Neural progenitor cell (in vitro differentiated cells): ENCODE measurements at regions not wholly inside any gene's neighbourhood (a gene's known extent, or its start where the extent isn't known, plus 50 kb on each side); places are given as distances from the start of the nearest gene placed in this dataset.

Experiments used
- DNase-seq: peaks from one replicate; pipeline ENCODE4 v3.0.0-alpha.2; 2016; ENCODE audit warnings: low spot score
- H2AFZ ChIP-seq: fragments of 200-600 bp; sonication (generic); replicated peaks from 2 replicates; pipeline ENCODE4 v1.6.1; 2016; ENCODE audit warnings: antibody characterized with exemption
- H3F3A ChIP-seq: fragments of 200-600 bp; sonication (generic); 2 replicates; pipeline ENCODE4 v1.6.1; 2016; ENCODE audit warnings: antibody characterized with exemption, low read depth
- H3K27ac ChIP-seq: fragments of 200-600 bp; sonication (generic); 2 replicates; pipeline ENCODE4 v1.5.1; 2016; ENCODE audit warnings: mild to moderate bottlenecking
- H3K27me3 ChIP-seq: fragments of 200-600 bp; sonication (generic); 2 replicates; pipeline ENCODE4 v1.6.1; 2016; ENCODE audit warnings: mild to moderate bottlenecking, moderate library complexity
- H3K36me3 ChIP-seq: fragments of 200-600 bp; sonication (generic); 2 replicates; pipeline ENCODE4 v1.5.1; 2016
- H3K4me1 ChIP-seq: fragments of 200-600 bp; sonication (generic); 2 replicates; pipeline ENCODE4 v1.6.1; 2016; ENCODE audit warnings: mixed run types
- H3K4me2 ChIP-seq: fragments of 200-600 bp; sonication (generic); 2 replicates; pipeline ENCODE4 v1.6.1; 2016
- H3K4me3 ChIP-seq: fragments of 200-600 bp; sonication (generic); 2 replicates; pipeline ENCODE4 v1.5.1; 2016
- H3K79me2 ChIP-seq: fragments of 200-600 bp; sonication (generic); 2 replicates; pipeline ENCODE4 v1.6.1; 2016; ENCODE audit warnings: low read depth
- H3K9ac ChIP-seq: fragments of 200-600 bp; sonication (generic); 2 replicates; pipeline ENCODE4 v1.6.1; 2016
- H3K9me3 ChIP-seq: fragments of 200-600 bp; sonication (generic); 2 replicates; pipeline ENCODE4 v1.5.1; 2016; ENCODE audit warnings: low read depth
- H4K20me1 ChIP-seq: fragments of 200-600 bp; sonication (generic); 2 replicates; pipeline ENCODE4 v1.6.1; 2016; ENCODE audit warnings: low read depth
- H3K27ac Mint-ChIP-seq: 3 replicates; pipeline ENCODE4 v1.8.0; 2021; ENCODE audit warnings: mixed read lengths
- H3K27me3 Mint-ChIP-seq: 2 replicates; pipeline ENCODE4 v1.8.0; 2022; ENCODE audit warnings: low read depth, mild to moderate bottlenecking, inconsistent platforms, moderate library complexity, mixed read lengths; ENCODE audit not compliant: insufficient read depth
- H3K36me3 Mint-ChIP-seq: 3 replicates; pipeline ENCODE4 v1.8.0; 2021; ENCODE audit warnings: mixed read lengths
- H3K4me1 Mint-ChIP-seq: 3 replicates; pipeline ENCODE4 v1.8.0; 2021; ENCODE audit warnings: mixed read lengths
- H3K4me3 Mint-ChIP-seq: 3 replicates; pipeline ENCODE4 v1.8.0; 2021; ENCODE audit warnings: mild to moderate bottlenecking, moderate library complexity, mixed read lengths
- H3K9me3 Mint-ChIP-seq: 3 replicates; pipeline ENCODE4 v1.8.0; 2020; ENCODE audit warnings: mixed read lengths
- CTCF ChIP-seq: fragments of 200-600 bp; sonication (generic); IDR thresholded peaks from 2 replicates; pipeline ENCODE4 v1.5.1; 2017; ENCODE audit warnings: antibody characterized with exemption, mild to moderate bottlenecking
- EZH2 ChIP-seq: fragments of 200-600 bp; sonication (generic); IDR thresholded peaks from 2 replicates; pipeline ENCODE4 v1.6.1; 2017; ENCODE audit warnings: antibody characterized with exemption, mild to moderate bottlenecking, moderate library complexity
- EZH2phosphoT487 ChIP-seq: fragments of 200-600 bp; sonication (generic); IDR thresholded peaks from 2 replicates; pipeline ENCODE4 v1.6.1; 2017; ENCODE audit warnings: antibody characterized with exemption

- no peaks in the 10 kb centered on the region for H3K9me3 ChIP-seq
These were observed 51.8 kb upstream of the ANK3 start for GRCh38 chr10:60441515-60441914.

DNA sequence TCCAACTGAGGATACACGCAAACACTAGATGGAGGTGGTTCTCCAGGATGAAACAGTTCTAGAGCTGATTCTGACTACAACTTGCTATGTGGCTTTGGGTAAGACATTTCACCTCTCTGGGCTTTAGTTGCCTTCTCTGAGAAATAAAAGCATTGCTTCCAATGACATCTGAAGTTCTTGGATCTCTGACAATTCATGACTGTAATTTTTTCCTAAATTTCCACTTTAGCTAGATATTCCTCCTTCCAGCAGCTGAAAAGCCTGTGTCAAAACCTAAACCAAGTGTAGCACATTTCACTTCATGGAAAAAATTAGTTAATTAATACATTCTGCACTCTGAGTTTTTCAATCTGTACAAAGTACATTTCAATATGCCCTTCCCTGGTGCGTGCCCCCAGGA is 50.0 kb upstream of the ANK3 start:
- H3K9me3 Mint-ChIP-seq = no peaks in the 10 kb centered on the region
- H3K79me2 ChIP-seq = no peaks in the 10 kb centered on the region
- no peak overlapping the region for H2AFZ ChIP-seq
- H3K9ac ChIP-seq = no peak overlapping the region
- H3K4me3 ChIP-seq = no peak overlapping the region
- H4K20me1 ChIP-seq = no peaks in the 10 kb centered on the region
- no peaks in the 10 kb centered on the region for H3K27me3 Mint-ChIP-seq
- no peak overlapping the region for H3K4me3 Mint-ChIP-seq
- no peak overlapping the region for H3K27ac Mint-ChIP-seq
- H3K36me3 Mint-ChIP-seq = no peaks in the 10 kb centered on the region
- no peak for DNase-seq
- H3K4me2 ChIP-seq = no peak overlapping the region
- peaks cover 3% of the 10 kb centered on the region for H3K4me1 Mint-ChIP-seq
- H3K27ac ChIP-seq = no peak overlapping the region
- H3K4me1 ChIP-seq = no peaks in the 10 kb centered on the region
- no peak for TF ChIP-seq EZH2
- TF ChIP-seq CTCF = no peak
- no peak for TF ChIP-seq EZH2phosphoT487
- no peaks in the 10 kb centered on the region for H3K9me3 ChIP-seq
- no peaks in the 10 kb centered on the region for H3K36me3 ChIP-seq
- H3K27me3 ChIP-seq = no peaks in the 10 kb centered on the region
- H3F3A ChIP-seq = no peaks in the 10 kb centered on the region

More at GRCh38 chr10:60441515-60441914, 51.8 kb upstream of the ANK3 start:
- H3K4me3 Mint-ChIP-seq = no peak overlapping the region
- peaks cover 4% of the 10 kb centered on the region for H3K4me1 ChIP-seq
- H2AFZ ChIP-seq = no peak overlapping the region
- H3K9ac ChIP-seq = no peak overlapping the region
- H3K4me3 ChIP-seq = no peak overlapping the region
- H3K36me3 ChIP-seq = no peaks in the 10 kb centered on the region
- H3F3A ChIP-seq = no peaks in the 10 kb centered on the region
- no peak for TF ChIP-seq EZH2
- peak; percentile 35 for TF ChIP-seq CTCF
- H3K27me3 ChIP-seq = no peaks in the 10 kb centered on the region
- H3K4me2 ChIP-seq = no peak overlapping the region
- H3K27ac Mint-ChIP-seq = no peak overlapping the region
- H3K9me3 Mint-ChIP-seq = no peaks in the 10 kb centered on the region
- H4K20me1 ChIP-seq = no peaks in the 10 kb centered on the region
- H3K36me3 Mint-ChIP-seq = no peaks in the 10 kb centered on the region
- peaks cover 13% of the 10 kb centered on the region for H3K4me1 Mint-ChIP-seq
- no peak overlapping the region for H3K27ac ChIP-seq
- no peak for DNase-seq
- H3K27me3 Mint-ChIP-seq = no peaks in the 10 kb centered on the region
- no peaks in the 10 kb centered on the region for H3K79me2 ChIP-seq
